GM18502 (cell line): ENCODE measurements at regions not wholly inside any gene's neighbourhood (a gene's known extent, or its start where the extent isn't known, plus 50 kb on each side); places are given as distances from the start of the nearest gene placed in this dataset.
"Not testable (repeated sequence)": the region's sequence is repeated elsewhere in the genome, so short reads cannot be mapped to it uniquely, and the experiment has no call there.

Experiments used
- ATAC-seq: cut with Tn5 transposase; IDR thresholded peaks from one replicate; pipeline ENCODE4 v1.9.1; 2021; ENCODE audit warnings: mild to moderate bottlenecking; ENCODE audit not compliant: unreplicated experiment, poor library complexity

GRCh38 chr18:27313678-27314077 is 128.6 kb upstream of the CHST9 start:
- no peak for ATAC-seq

- ATAC-seq, result no peak
Observed at GRCh38 chr18:27312853-27313252, 127.7 kb upstream of the CHST9 start.

GRCh38 chr18:27312153-27312552 is 127.0 kb upstream of the CHST9 start:
- ATAC-seq, result no peak

GRCh38 chr18:27311114-27311513 is 126.0 kb upstream of the CHST9 start:
- ATAC-seq, result no peak

- ATAC-seq, result no peak
Observed at GRCh38 chr18:27301615-27302378, 116.7 kb upstream of the CHST9 start.

- ATAC-seq, result no peak
Observed at GRCh38 chr18:27298214-27298804, 113.2 kb upstream of the CHST9 start.

- not testable (repeated sequence) for ATAC-seq
Observed at GRCh38 chr18:27285973-27286562, 101.0 kb upstream of the CHST9 start.

- ATAC-seq, result no peak
Observed at GRCh38 chr18:27278131-27278530, 93.0 kb upstream of the CHST9 start.

GRCh38 chr18:27277554-27277953 is 92.4 kb upstream of the CHST9 start:
- ATAC-seq, result no peak

- ATAC-seq, result no peak
Observed at GRCh38 chr18:27276886-27277285, 91.8 kb upstream of the CHST9 start.

GRCh38 chr18:27276479-27276878 is 91.4 kb upstream of the CHST9 start:
- no peak for ATAC-seq

GRCh38 chr18:27274901-27275300 is 89.8 kb upstream of the CHST9 start:
- ATAC-seq, result no peak

GRCh38 chr18:27270508-27270907 is 85.4 kb upstream of the CHST9 start:
- no peak for ATAC-seq

- ATAC-seq, result no peak
Observed at GRCh38 chr18:27263369-27263768, 78.3 kb upstream of the CHST9 start.

GRCh38 chr18:27261769-27262549 is 76.9 kb upstream of the CHST9 start:
- no peak for ATAC-seq

- ATAC-seq, result no peak
Observed at GRCh38 chr18:27253571-27253970, 68.5 kb upstream of the CHST9 start.

- no peak for ATAC-seq
Observed at GRCh38 chr18:27250471-27250870, 65.4 kb upstream of the CHST9 start.

GRCh38 chr18:27249933-27250332 is 64.8 kb upstream of the CHST9 start:
- ATAC-seq, result no peak

GRCh38 chr18:27244259-27244658 is 59.2 kb upstream of the CHST9 start:
- no peak for ATAC-seq

GRCh38 chr18:27242392-27243047 is 57.4 kb upstream of the CHST9 start:
- no peak for ATAC-seq
